ENCODE measurements at regions not wholly inside any gene's neighbourhood (a gene's known extent, or its start where the extent isn't known, plus 50 kb on each side); places are given as distances from the start of the nearest gene placed in this dataset.

DNA sequence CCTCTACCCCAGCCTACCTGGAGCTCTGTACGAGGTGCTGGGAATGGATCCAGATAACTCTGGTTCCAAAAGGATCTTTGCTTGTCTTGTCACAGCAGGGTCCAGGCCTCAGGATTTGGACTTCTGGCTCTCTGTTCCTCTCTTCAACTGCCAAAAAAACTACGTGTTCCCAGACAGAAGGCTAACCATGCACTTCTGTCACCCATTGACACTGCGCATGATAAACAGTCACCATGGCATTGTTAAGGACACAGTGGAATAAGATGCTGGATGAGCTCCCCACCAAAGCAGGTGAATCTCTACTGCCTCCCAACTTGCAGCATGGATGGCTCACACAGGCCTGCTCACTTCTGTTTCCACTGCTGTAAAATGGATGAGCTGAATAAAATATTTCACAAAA, 637.9 kb downstream of the TNS3 start:
- TF ChIP-seq, protein P1, sequence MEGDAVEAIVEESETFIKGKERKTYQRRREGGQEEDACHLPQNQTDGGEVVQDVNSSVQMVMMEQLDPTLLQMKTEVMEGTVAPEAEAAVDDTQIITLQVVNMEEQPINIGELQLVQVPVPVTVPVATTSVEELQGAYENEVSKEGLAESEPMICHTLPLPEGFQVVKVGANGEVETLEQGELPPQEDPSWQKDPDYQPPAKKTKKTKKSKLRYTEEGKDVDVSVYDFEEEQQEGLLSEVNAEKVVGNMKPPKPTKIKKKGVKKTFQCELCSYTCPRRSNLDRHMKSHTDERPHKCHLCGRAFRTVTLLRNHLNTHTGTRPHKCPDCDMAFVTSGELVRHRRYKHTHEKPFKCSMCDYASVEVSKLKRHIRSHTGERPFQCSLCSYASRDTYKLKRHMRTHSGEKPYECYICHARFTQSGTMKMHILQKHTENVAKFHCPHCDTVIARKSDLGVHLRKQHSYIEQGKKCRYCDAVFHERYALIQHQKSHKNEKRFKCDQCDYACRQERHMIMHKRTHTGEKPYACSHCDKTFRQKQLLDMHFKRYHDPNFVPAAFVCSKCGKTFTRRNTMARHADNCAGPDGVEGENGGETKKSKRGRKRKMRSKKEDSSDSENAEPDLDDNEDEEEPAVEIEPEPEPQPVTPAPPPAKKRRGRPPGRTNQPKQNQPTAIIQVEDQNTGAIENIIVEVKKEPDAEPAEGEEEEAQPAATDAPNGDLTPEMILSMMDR (IDR thresholded peaks at IDR 0.05) = no peak
- no peak for TF ChIP-seq POLR2A (IDR thresholded peaks at IDR 0.05)
